OCI-LY3 (cell line): ENCODE measurements at regions not wholly inside any gene's neighbourhood (a gene's known extent, or its start where the extent isn't known, plus 50 kb on each side); places are given as distances from the start of the nearest gene placed in this dataset.

Source experiments
- H2AFZ ChIP-seq: fragments of 200-600, 300-600 bp; shearing (Covaris generic); 2 replicates; pipeline ENCODE4 v1.6.0; 2014; ENCODE audit warnings: antibody characterized with exemption, low read depth, low read length
- H3K27ac ChIP-seq: fragments of 200-600, 300-600 bp; sonication (generic); 2 replicates; pipeline ENCODE4 v1.5.1; 2014; ENCODE audit warnings: mild to moderate bottlenecking, low read length, moderate library complexity, mixed read lengths
- H3K27me3 ChIP-seq: fragments of 200-600, 300-600 bp; sonication (generic); 2 replicates; pipeline ENCODE4 v1.6.1; 2014; ENCODE audit warnings: low read depth, low read length, mixed read lengths
- H3K36me3 ChIP-seq: fragments of 200-600, 300-600 bp; sonication (generic); replicated peaks from 2 replicates; pipeline ENCODE3; 2014; ENCODE audit warnings: low read depth, low read length, mixed read lengths
- H3K4me1 ChIP-seq: fragments of 300-600, 200-600 bp; sonication (generic); 2 replicates; pipeline ENCODE4 v1.6.1; 2014; ENCODE audit warnings: low read length, mixed read lengths
- H3K4me2 ChIP-seq: fragments of 200-600, 300-600 bp; sonication (generic); 2 replicates; pipeline ENCODE4 v1.6.1; 2014; ENCODE audit warnings: low read length, mixed read lengths
- H3K4me3 ChIP-seq: fragments of 300-600, 200-600 bp; sonication (generic); 2 replicates; pipeline ENCODE4 v1.5.1; 2014; ENCODE audit warnings: antibody characterized with exemption, mild to moderate bottlenecking, low read length, moderate library complexity
- H3K79me2 ChIP-seq: fragments of 300-600, 200-600 bp; shearing (Covaris generic); 2 replicates; pipeline ENCODE4 v1.6.1; 2014; ENCODE audit warnings: mild to moderate bottlenecking, low read length, mixed read lengths
- H3K9ac ChIP-seq: fragments of 300-600, 200-600 bp; shearing (Covaris generic); 2 replicates; pipeline ENCODE4 v1.6.0; 2014; ENCODE audit warnings: mild to moderate bottlenecking, low read length, moderate library complexity
- H3K9me3 ChIP-seq: fragments of 200-600, 300-600 bp; shearing (Covaris generic); 2 replicates; pipeline ENCODE4 v1.6.1; 2014; ENCODE audit warnings: low read length, mixed read lengths; ENCODE audit not compliant: insufficient read depth
- H4K20me1 ChIP-seq: fragments of 200-600, 300-600 bp; sonication (generic); 2 replicates; pipeline ENCODE4 v1.6.1; 2016; ENCODE audit warnings: low read length, mixed read lengths; ENCODE audit not compliant: insufficient read depth
- CTCF ChIP-seq: fragments of 200-600, 300-600 bp; sonication (generic); IDR thresholded peaks from 2 replicates; pipeline ENCODE4 v1.5.1; 2014; ENCODE audit warnings: antibody characterized with exemption, low read length, low read depth
- EZH2phosphoT487 ChIP-seq: fragments of 200-600 bp; shearing (Covaris generic); IDR thresholded peaks from 2 replicates; pipeline ENCODE4 v1.6.1; 2018; ENCODE audit warnings: antibody characterized with exemption, mixed run types, low read depth

- H3K4me3 ChIP-seq, result no peak overlapping the region
- H4K20me1 ChIP-seq, result no peaks in the 10 kb centered on the region
- H3K79me2 ChIP-seq, result no peaks in the 10 kb centered on the region
- H3K4me2 ChIP-seq, result no peak overlapping the region
- no peak overlapping the region for H3K27ac ChIP-seq
- TF ChIP-seq CTCF (no peak), EZH2phosphoT487 (no peak)
- no peaks in the 10 kb centered on the region for H3K4me1 ChIP-seq
- no peak overlapping the region for H3K9ac ChIP-seq
- H3K36me3 ChIP-seq, result no peaks in the 10 kb centered on the region
- no peaks in the 10 kb centered on the region for H3K27me3 ChIP-seq
- no peaks in the 10 kb centered on the region for H3K9me3 ChIP-seq
- H2AFZ ChIP-seq, result no peak overlapping the region
Measured at GRCh38 chr2:8222979-8223694, 458.7 kb upstream of the ID2 start.

GRCh38 chr2:8223695-8224346, 458.0 kb upstream of the ID2 start:
- H3K4me2 ChIP-seq, result no peak overlapping the region
- H3K36me3 ChIP-seq, result no peaks in the 10 kb centered on the region
- TF ChIP-seq EZH2phosphoT487, result no peak
- TF ChIP-seq CTCF, result no peak
- no peaks in the 10 kb centered on the region for H3K9me3 ChIP-seq
- no peak overlapping the region for H2AFZ ChIP-seq
- no peaks in the 10 kb centered on the region for H4K20me1 ChIP-seq
- no peak overlapping the region for H3K27ac ChIP-seq
- no peak overlapping the region for H3K4me3 ChIP-seq
- H3K9ac ChIP-seq, result no peak overlapping the region
- no peaks in the 10 kb centered on the region for H3K4me1 ChIP-seq
- H3K79me2 ChIP-seq, result no peaks in the 10 kb centered on the region
- H3K27me3 ChIP-seq, result no peaks in the 10 kb centered on the region

- Histone ChIP-seq H3K36me3 (no peaks in the 10 kb centered on the region), H3K9ac (no peak overlapping the region), H3K9me3 (no peaks in the 10 kb centered on the region), H2AFZ (no peak overlapping the region), H3K27me3 (no peaks in the 10 kb centered on the region), H3K27ac (no peak overlapping the region), H4K20me1 (no peaks in the 10 kb centered on the region), H3K4me2 (no peak overlapping the region), H3K4me1 (peaks cover 7% of the 10 kb centered on the region), H3K4me3 (no peak overlapping the region), H3K79me2 (no peaks in the 10 kb centered on the region)
- no peak for TF ChIP-seq CTCF
- no peak for TF ChIP-seq EZH2phosphoT487
Measured at GRCh38 chr2:8224347-8225190, 457.3 kb upstream of the ID2 start.

- no peak overlapping the region for H3K27ac ChIP-seq
- H3K9ac ChIP-seq, result no peak overlapping the region
- H3K9me3 ChIP-seq, result no peaks in the 10 kb centered on the region
- no peak overlapping the region for H3K4me2 ChIP-seq
- no peak overlapping the region for H2AFZ ChIP-seq
- H4K20me1 ChIP-seq, result no peaks in the 10 kb centered on the region
- H3K36me3 ChIP-seq, result no peaks in the 10 kb centered on the region
- H3K79me2 ChIP-seq, result no peaks in the 10 kb centered on the region
- H3K4me3 ChIP-seq, result no peak overlapping the region
- H3K27me3 ChIP-seq, result no peaks in the 10 kb centered on the region
- peaks cover 14% of the 10 kb centered on the region for H3K4me1 ChIP-seq
- no peak for TF ChIP-seq EZH2phosphoT487
- no peak for TF ChIP-seq CTCF
Measured at GRCh38 chr2:8225266-8225665, 456.6 kb upstream of the ID2 start.
